ENCODE measurements at regions not wholly inside any gene's neighbourhood (a gene's known extent, or its start where the extent isn't known, plus 50 kb on each side); places are given as distances from the start of the nearest gene placed in this dataset.

DNA sequence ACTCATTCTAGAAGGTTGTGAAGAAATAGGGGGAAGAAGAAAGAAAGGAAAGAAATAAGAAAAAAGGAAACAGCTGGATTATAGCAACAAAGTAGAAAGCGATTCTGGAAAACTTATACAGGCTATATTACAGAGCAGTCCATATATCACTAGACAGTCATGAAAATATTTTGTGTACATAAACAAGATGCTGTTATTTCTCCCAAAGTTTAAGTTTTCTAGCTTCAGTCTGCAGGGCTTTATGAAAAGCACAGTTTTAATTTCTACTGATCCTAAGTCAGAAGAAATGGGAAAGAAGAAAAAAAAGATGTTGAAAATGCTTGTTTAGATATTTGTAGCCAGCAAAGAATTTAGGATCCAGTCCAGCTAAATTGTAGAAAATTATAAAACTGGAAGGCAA, 321.4 kb upstream of the NDN start:
- TF ChIP-seq, protein P1, sequence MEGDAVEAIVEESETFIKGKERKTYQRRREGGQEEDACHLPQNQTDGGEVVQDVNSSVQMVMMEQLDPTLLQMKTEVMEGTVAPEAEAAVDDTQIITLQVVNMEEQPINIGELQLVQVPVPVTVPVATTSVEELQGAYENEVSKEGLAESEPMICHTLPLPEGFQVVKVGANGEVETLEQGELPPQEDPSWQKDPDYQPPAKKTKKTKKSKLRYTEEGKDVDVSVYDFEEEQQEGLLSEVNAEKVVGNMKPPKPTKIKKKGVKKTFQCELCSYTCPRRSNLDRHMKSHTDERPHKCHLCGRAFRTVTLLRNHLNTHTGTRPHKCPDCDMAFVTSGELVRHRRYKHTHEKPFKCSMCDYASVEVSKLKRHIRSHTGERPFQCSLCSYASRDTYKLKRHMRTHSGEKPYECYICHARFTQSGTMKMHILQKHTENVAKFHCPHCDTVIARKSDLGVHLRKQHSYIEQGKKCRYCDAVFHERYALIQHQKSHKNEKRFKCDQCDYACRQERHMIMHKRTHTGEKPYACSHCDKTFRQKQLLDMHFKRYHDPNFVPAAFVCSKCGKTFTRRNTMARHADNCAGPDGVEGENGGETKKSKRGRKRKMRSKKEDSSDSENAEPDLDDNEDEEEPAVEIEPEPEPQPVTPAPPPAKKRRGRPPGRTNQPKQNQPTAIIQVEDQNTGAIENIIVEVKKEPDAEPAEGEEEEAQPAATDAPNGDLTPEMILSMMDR (IDR thresholded peaks at IDR 0.05; ENCODE audit: low read depth, low read length): no peak
- no peak for TF ChIP-seq EZH2phosphoT487 (IDR thresholded peaks at IDR 0.05; ENCODE audit: low read depth)
